PC-9 (cell line): ENCODE measurements at regions not wholly inside any gene's neighbourhood (a gene's known extent, or its start where the extent isn't known, plus 50 kb on each side); places are given as distances from the start of the nearest gene placed in this dataset.

Experiments
- BruUV-seq: library from RNA; stranded (reverse); fragments of 400-500 nt; replicated peaks from 2 replicates; lab custom pipeline; 2021; lab: Mats Ljungman, UMichigan
- CTCF ChIA-PET: fragments of 300-600 bp; sonication (Branson Sonifier 250); formaldehyde crosslinking; loops from one replicate; lab custom pipeline; 2022; ENCODE audit warnings: antibody characterized with exemption; lab: Charles Lee
- POLR2A ChIA-PET: fragments of 300-600 bp; sonication (Branson Sonifier 250); formaldehyde crosslinking; loops from one replicate; lab custom pipeline; 2022; ENCODE audit warnings: antibody characterized with exemption; ENCODE audit not compliant: unreplicated experiment; lab: Charles Lee
- DNase-seq, 2 experiments: peaks; one replicate each; pipeline versions ENCODE4 v3.0.0 to v3.0.0-alpha.2; 2015 to 2022; ENCODE audit warnings: mixed read lengths in 1 of 2
- H2AFZ ChIP-seq: fragments of 200-600 bp; sonication (generic); 2 replicates; pipeline ENCODE4 v1.8.1; 2017; ENCODE audit warnings: antibody characterized with exemption
- H3F3A ChIP-seq: fragments of 200-600 bp; sonication (generic); 2 replicates; pipeline ENCODE4 v1.8.1; 2017; ENCODE audit warnings: antibody characterized with exemption, mild to moderate bottlenecking, low read depth; ENCODE audit not compliant: insufficient read depth
- H3K27ac ChIP-seq: fragments of 200-600 bp; sonication (generic); 2 replicates; pipeline ENCODE4 v1.6.1; 2016; ENCODE audit warnings: mixed run types
- H3K27me3 ChIP-seq: fragments of 200-600 bp; sonication (generic); 2 replicates; pipeline ENCODE4 v1.6.1; 2016; ENCODE audit warnings: low read depth, mixed run types; ENCODE audit not compliant: insufficient read depth
- H3K36me3 ChIP-seq: fragments of 200-600 bp; sonication (generic); 2 replicates; pipeline ENCODE4 v1.6.1; 2016; ENCODE audit warnings: low read depth, mixed run types
- H3K4me1 ChIP-seq: fragments of 200-600 bp; sonication (generic); replicated peaks from 2 replicates; pipeline ENCODE4 v1.6.1; 2016; ENCODE audit warnings: mixed run types; ENCODE audit not compliant: insufficient read depth
- H3K4me2 ChIP-seq: fragments of 200-600 bp; sonication (generic); 2 replicates; pipeline ENCODE4 v1.6.1; 2017; ENCODE audit warnings: mixed run types
- H3K4me3 ChIP-seq: fragments of 200-600 bp; sonication (generic); 2 replicates; pipeline ENCODE4 v1.6.1; 2016; ENCODE audit warnings: mixed run types
- H3K79me2 ChIP-seq: fragments of 200-600 bp; sonication (generic); 2 replicates; pipeline ENCODE4 v1.6.1; 2017; ENCODE audit warnings: low read depth, mixed run types
- H3K9me2 ChIP-seq: fragments of 200-600 bp; sonication (generic); 2 replicates; pipeline ENCODE4 v1.8.1; 2017; ENCODE audit warnings: mild to moderate bottlenecking; ENCODE audit not compliant: insufficient read depth
- H3K9me3 ChIP-seq: fragments of 200-600 bp; sonication (generic); 2 replicates; pipeline ENCODE4 v1.8.1; 2016; ENCODE audit warnings: low read depth; ENCODE audit not compliant: insufficient read depth
- H4K20me1 ChIP-seq: fragments of 200-600 bp; sonication (generic); 2 replicates; pipeline ENCODE4 v1.8.1; 2017; ENCODE audit not compliant: insufficient read depth
- CTCF ChIP-seq: fragments of 200-600 bp; sonication (generic); conservative IDR thresholded peaks from 2 replicates; pipeline ENCODE4 v1.6.1; 2017; ENCODE audit warnings: mixed run types, antibody characterized with exemption, mild to moderate bottlenecking, moderate library complexity
- EZH2 ChIP-seq: fragments of 200-600 bp; sonication (generic); IDR thresholded peaks from 2 replicates; pipeline ENCODE4 v1.8.0; 2017; ENCODE audit warnings: antibody characterized with exemption, low read depth
- intact Hi-C: fragments of 100-400 bp; cut with micrococcal nuclease; formaldehyde crosslinking; loops from one replicate; pipeline ENCODE4 v1.10.0; 2022; ENCODE audit not compliant: unreplicated experiment

DNA sequence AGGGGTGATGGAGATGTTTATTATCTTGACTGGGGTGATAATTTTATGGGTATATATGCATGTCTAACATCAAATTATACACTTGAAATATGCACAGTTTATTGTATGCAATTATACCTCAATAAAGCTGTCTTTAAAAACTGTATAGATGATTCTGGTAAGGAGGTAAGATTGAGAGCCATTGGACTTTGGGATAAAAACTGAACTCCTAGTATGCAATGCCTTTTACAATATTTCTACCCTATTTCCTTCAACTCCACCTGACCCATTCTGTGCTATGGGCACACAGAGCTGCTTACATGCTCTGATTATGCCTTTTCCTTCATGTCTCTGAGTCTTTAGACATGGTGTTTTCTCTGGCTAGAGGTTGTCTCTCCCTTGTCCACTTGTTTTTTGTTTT is 63.9 kb upstream of the UGP2 start:
- POLR2A ChIA-PET = no interaction called here
- Histone ChIP-seq H3F3A (no peaks in the 10 kb centered on the region), H3K4me2 (no peak overlapping the region), H2AFZ (no peak overlapping the region), H4K20me1 (no peaks in the 10 kb centered on the region), H3K4me1 (no peaks in the 10 kb centered on the region), H3K27ac (no peak overlapping the region), H3K27me3 (no peaks in the 10 kb centered on the region), H3K9me3 (no peaks in the 10 kb centered on the region), H3K79me2 (no peaks in the 10 kb centered on the region), H3K4me3 (no peak overlapping the region), H3K9me2 (no peaks in the 10 kb centered on the region; the same call in 1 of the 2 replicates), H3K36me3 (no peaks in the 10 kb centered on the region)
- no peak for DNase-seq
- no TSS peak for BruUV-seq
- CTCF ChIA-PET = no interaction called here
- TF ChIP-seq EZH2 (no peak), CTCF (no peak)
- intact Hi-C loops = no loop called here

GRCh38 chr2:63778391-63778790 is 63.3 kb upstream of the UGP2 start:
- intact Hi-C loops = no loop called here
- H3K4me1 ChIP-seq = no peaks in the 10 kb centered on the region
- no peaks in the 10 kb centered on the region for H3K27me3 ChIP-seq
- no peak for DNase-seq
- no peak overlapping the region for H3K4me3 ChIP-seq
- no peaks in the 10 kb centered on the region for H4K20me1 ChIP-seq
- no peaks in the 10 kb centered on the region; the same call in 1 of the 2 replicates for H3K9me2 ChIP-seq
- no peaks in the 10 kb centered on the region for H3K9me3 ChIP-seq
- H3K27ac ChIP-seq = no peak overlapping the region
- no peak overlapping the region for H2AFZ ChIP-seq
- no TSS peak for BruUV-seq
- TF ChIP-seq EZH2 (no peak), CTCF (no peak)
- POLR2A ChIA-PET = interaction anchor here (0.7 kb wide), 1 partner anchor 198 kb away, joined by 9 read pairs; no protein-coding TSS in a partner anchor
- no peaks in the 10 kb centered on the region for H3K79me2 ChIP-seq
- CTCF ChIA-PET = no interaction called here
- H3F3A ChIP-seq = no peaks in the 10 kb centered on the region
- no peaks in the 10 kb centered on the region for H3K36me3 ChIP-seq
- H3K4me2 ChIP-seq = no peak overlapping the region

DNA sequence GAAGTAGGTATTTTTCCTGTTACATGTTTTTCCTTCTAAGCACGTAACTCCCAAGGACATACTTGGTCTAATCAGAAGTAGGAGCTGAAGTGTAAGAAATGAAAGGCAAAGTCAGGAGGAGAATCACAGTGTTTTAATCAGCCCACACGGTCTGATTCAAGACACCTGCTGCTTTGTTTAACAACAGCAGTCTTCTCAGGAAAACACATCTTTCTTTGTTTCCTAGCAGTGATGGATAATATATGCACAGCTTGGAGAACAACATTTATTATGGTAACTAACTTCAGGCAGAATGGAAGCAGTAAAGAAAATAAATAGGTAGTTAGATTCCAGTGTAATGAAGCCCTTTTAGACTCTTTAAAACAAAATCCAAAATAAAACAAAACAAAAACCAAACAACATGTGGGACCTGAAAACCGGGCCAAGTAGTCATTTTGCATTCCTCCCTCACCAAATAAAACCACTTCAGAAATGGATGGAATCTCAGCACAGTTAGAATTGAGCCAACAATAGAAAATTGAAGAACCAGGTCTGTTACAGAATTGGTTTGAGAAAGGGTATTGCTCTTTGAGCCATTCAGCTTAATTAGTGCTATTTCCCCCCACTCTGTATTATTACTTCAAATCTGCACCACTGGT is 61.1 kb upstream of the UGP2 start:
- Histone ChIP-seq H3F3A (no peaks in the 10 kb centered on the region), H2AFZ (no peak overlapping the region; the same call in 1 of the 2 replicates), H3K27ac (no peak overlapping the region), H3K4me1 (no peaks in the 10 kb centered on the region), H4K20me1 (no peaks in the 10 kb centered on the region), H3K9me3 (no peaks in the 10 kb centered on the region), H3K79me2 (no peaks in the 10 kb centered on the region), H3K36me3 (no peaks in the 10 kb centered on the region), H3K4me3 (no peak overlapping the region), H3K4me2 (no peak overlapping the region), H3K27me3 (no peaks in the 10 kb centered on the region), H3K9me2 (no peaks in the 10 kb centered on the region; the same call in 1 of the 2 replicates)
- ChIA-PET POLR2A (interaction anchor here (0.6 kb wide), 1 partner anchor 61 kb away, joined by 18 read pairs; the partner anchor contains the start of gene UGP2), CTCF (no interaction called here)
- DNase-seq = no peak
- no TSS peak for BruUV-seq
- no peak for TF ChIP-seq EZH2
- TF ChIP-seq CTCF = no peak
- intact Hi-C loops = no loop called here
